ELR (cell line): ENCODE measurements at regions not wholly inside any gene's neighbourhood (a gene's known extent, or its start where the extent isn't known, plus 50 kb on each side); places are given as distances from the start of the nearest gene placed in this dataset.

Experiments
- DNase-seq: peaks from one replicate; pipeline ENCODE4 v3.0.0-alpha.2; 2015; ENCODE audit warnings: low read depth

GRCh38 chr1:163745204-163745603, 423.4 kb downstream of the NUF2 start:
- DNase-seq: no peak

DNA sequence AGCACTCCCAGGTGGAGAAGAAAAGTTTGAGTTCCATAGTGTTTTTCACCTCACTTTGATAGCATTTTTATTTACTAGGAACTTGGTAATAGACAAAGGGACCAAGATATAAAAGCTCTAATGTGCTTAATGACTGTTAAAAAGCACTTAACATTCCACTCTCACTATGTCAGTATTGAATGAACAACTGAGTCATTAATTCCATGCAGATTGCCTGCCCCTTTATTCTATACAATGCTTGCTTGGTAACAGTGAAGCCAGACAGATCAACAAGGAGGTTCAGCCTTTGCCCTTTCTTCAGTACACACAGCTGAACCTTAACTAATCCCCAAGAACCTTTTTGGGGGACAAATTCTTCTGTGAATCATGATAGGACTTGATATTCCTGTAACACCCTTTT, 425.5 kb downstream of the NUF2 start:
- DNase-seq: no peak

GRCh38 chr1:163747855-163748254, 426.1 kb downstream of the NUF2 start:
- DNase-seq: no peak

DNA sequence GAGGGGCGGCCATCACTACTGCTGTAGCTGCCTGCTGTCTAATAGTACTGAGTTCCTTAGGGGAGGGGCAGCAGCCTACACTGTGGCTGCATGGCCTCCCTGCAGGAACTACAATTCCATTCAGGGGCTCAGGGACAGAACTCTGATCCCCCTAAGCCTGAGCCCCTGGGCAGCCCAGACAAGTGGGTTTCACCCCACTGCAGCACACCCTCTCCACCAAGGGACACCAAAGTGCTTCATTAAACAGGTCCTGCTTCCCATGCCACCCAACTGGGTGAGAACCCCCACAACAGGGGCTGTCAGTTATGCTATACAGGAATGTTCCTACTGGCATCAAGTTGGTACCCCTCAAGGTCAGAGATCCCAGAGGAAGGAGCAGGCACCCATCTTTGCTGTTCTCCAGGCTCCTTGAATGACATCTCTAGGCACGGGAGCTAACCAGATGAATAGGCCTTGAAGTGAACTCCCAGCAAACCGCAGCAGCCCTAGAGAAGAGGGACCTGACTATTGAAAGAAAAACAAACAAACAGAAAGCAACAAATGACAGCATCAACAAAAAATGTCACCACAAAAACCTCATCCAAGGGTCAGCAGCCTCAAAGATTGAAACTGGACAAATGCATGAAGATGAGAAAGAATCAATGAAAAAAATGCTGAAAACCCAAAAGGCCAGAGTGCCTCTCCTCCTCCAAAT, 437.4 kb downstream of the NUF2 start:
- DNase-seq: no peak

GRCh38 chr1:163761898-163762297, 440.1 kb downstream of the NUF2 start:
- no peak for DNase-seq

- no peak for DNase-seq
Observed at GRCh38 chr1:163766257-163766918, 444.6 kb downstream of the NUF2 start.

- no peak for DNase-seq
Observed at GRCh38 chr1:163768576-163768975, 446.8 kb downstream of the NUF2 start.

- DNase-seq: no peak
Observed at GRCh38 chr1:163770265-163770664, 448.5 kb downstream of the NUF2 start.

- no peak for DNase-seq
Observed at GRCh38 chr1:163771637-163772036, 449.9 kb downstream of the NUF2 start.

DNA sequence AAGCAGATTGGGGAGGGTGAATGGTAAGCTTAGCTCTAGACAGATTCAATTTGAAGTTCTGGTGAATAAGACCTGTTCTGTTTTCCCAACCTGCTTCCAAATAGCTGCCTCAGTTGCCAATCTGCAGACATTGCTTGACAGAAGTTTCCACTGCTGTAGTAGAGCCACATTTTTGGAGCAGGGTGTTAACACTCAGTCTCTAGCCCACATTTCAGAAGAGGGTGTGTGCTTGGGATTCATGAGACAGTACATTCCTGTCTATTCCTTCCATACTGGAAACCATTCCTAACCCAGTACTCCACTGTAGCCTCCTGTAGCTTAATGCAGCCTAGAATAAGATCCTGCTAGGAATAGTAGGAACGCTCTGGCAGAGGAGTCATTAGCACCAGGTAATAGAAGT, 450.5 kb downstream of the NUF2 start:
- no peak for DNase-seq

DNA sequence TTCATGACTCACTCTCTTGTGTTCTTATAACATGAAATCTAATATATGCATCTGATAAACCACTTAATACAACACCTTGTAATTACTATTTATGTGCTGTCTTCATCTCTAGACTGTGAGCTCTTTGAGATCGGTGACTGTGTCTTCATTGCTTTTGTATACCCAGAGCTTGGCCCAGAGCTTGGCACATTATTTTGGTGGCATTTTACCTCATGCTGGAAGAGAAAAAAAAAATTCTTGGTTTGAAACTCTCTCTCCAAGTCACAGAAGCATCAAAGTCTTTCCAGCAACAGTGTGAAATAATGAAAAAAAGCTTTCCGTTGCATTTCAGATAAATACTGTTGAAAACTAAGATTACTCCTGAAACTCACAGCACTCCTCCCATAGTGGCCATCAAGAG, 451.6 kb downstream of the NUF2 start:
- no peak for DNase-seq

DNA sequence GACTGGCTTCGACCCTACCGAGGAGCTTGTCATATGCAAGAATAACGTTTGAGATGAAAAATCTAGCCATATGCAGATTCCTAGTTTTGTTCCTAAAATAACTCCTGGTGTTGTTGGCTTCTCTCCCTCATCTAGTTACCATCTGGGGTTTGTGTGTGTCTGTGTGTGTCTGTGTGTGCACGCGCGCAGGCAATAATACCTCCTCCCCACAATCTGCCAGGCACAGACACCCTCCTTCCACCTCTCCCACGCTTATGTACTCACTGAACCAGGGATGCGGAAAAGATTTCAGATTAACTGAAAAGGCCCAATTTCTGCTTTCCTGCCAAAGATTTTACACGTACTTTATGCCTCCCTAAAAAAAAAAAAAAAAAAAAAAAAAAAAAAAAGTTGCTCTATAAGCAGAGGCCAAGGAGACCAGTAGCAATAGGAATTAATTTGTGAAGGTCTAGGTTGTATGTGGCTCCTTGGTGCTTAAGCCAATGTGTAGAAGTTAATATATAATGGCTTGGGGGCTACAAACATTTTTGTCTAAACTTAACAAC, 452.7 kb downstream of the NUF2 start:
- DNase-seq: no peak

GRCh38 chr1:163774978-163775620, 453.3 kb downstream of the NUF2 start:
- no peak for DNase-seq

- no peak for DNase-seq
Observed at GRCh38 chr1:163777205-163777604, 455.5 kb downstream of the NUF2 start.

DNA sequence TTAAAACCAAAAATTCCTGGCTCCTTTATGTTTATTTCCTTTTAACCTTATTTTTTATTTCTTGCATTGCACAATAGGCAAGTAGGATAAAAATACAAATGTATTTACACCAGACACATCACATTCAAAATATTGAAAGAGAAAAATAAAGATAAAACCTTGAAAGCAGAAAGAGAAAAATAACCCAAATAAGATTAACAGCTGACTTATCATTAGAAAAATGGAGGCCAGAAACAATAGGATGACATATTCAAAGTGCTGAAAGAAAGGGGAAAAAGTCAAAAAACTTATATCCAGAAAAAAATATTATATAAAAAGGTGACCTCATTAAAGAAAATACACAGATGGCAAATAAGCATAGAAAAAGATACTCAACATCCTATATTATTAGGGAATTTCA, 459.4 kb downstream of the NUF2 start:
- DNase-seq: no peak

GRCh38 chr1:163785868-163786405, 464.2 kb downstream of the NUF2 start:
- DNase-seq: no peak

- DNase-seq: no peak
Observed at GRCh38 chr1:163789911-163790310, 468.2 kb downstream of the NUF2 start.

DNA sequence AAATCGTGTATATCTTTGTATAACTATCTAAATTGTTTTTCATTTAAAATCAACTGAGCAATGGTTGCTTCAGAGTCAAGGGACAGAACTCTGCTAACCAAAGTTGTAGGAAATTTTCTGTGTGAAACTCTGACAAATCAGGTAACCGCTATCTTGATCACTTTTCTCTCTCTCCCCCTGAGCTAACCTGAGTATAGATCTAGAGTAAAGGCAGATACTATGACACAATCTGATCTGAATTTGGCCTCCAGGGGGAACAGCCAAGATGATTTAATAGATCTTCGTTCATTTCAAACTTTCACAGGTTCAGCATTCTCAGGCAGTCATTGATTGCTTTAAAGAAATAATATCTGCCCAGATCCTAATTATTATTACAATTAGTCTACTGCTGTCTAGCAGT, 472.8 kb downstream of the NUF2 start:
- DNase-seq: no peak

- no peak for DNase-seq
Observed at GRCh38 chr1:163796394-163796821, 474.7 kb downstream of the NUF2 start.

- DNase-seq: no peak
Observed at GRCh38 chr1:163797816-163798215, 476.1 kb downstream of the NUF2 start.

GRCh38 chr1:163799190-163799805, 477.5 kb downstream of the NUF2 start:
- no peak for DNase-seq

DNA sequence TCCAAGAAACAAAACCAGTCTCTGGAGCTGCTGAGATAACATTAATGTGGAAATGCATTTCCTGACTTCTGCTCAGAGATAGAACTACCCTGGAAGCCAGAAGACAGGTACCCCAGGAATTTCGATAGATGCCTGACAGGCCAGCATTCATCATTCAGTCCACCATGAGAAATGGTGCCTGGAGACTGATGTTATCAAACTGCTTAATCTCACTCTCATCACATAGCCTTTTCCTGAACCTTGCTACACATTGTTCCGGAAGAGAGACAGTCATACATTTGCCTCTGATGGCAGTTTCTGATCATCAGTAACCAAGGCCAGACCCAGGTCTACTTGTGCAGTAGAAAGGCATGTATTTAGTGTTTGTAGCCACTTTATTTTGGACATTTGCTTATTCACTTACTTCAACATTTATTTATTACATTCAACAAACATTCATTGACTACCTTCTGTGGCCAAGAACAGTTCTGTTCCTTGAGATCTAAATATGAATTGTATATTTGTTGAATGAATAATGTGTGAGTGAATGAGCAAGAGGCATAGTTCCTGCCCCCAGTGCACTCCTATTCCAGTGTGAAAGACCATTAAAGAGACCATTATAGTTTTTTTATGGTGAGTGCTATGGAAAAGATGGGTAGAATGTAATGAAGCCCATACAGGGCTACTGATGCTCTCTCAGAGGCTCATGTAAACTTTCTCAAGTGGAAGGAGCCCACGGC, 485.7 kb downstream of the NUF2 start:
- DNase-seq: no peak
